ENCODE measurements at regions not wholly inside any gene's neighbourhood (a gene's known extent, or its start where the extent isn't known, plus 50 kb on each side); places are given as distances from the start of the nearest gene placed in this dataset.

DNA sequence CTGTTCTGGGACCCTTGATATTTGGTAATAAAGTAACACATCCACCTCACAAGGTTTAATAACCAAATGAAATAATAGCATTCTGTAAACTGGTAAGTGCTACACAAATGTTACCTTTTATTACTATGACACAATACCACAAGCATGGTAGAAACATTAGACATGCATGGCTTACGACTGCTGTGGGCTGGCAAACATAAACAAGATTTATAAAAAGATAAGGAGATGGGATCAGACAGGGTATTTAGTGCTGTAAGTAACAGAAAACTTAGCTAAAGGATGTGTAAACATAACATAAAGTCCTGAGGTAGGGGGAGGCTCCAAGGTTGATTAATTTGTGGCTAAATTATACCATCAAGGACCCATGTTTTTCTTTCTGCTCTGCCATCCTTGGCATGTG is 212.6 kb downstream of the BARHL2 start:
- TF ChIP-seq, protein P1, sequence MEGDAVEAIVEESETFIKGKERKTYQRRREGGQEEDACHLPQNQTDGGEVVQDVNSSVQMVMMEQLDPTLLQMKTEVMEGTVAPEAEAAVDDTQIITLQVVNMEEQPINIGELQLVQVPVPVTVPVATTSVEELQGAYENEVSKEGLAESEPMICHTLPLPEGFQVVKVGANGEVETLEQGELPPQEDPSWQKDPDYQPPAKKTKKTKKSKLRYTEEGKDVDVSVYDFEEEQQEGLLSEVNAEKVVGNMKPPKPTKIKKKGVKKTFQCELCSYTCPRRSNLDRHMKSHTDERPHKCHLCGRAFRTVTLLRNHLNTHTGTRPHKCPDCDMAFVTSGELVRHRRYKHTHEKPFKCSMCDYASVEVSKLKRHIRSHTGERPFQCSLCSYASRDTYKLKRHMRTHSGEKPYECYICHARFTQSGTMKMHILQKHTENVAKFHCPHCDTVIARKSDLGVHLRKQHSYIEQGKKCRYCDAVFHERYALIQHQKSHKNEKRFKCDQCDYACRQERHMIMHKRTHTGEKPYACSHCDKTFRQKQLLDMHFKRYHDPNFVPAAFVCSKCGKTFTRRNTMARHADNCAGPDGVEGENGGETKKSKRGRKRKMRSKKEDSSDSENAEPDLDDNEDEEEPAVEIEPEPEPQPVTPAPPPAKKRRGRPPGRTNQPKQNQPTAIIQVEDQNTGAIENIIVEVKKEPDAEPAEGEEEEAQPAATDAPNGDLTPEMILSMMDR (IDR thresholded peaks at IDR 0.05; ENCODE audit: poor library complexity): no peak
- TF ChIP-seq EZH2 (IDR thresholded peaks at IDR 0.05; ENCODE audit: borderline replicate concordance) (no peak), EZH2phosphoT487 (IDR thresholded peaks at IDR 0.05; ENCODE audit: low read depth, severe bottlenecking, unreplicated experiment) (no peak)
